Astrocyte of the spinal cord (primary cell): ENCODE measurements at regions not wholly inside any gene's neighbourhood (a gene's known extent, or its start where the extent isn't known, plus 50 kb on each side); places are given as distances from the start of the nearest gene placed in this dataset.

Source experiments
- DNase-seq: peaks from one replicate; pipeline ENCODE4 v3.0.0; 2011; ENCODE audit warnings: low read depth, low spot score
- H3K4me3 ChIP-seq: 2 replicates; pipeline ENCODE4 v1.5.1; 2011; ENCODE audit warnings: low read depth, mild to moderate bottlenecking, low read length, moderate library complexity
- CTCF ChIP-seq: IDR thresholded peaks from 2 replicates; pipeline ENCODE4 v1.5.1; 2012; ENCODE audit warnings: low read depth, mild to moderate bottlenecking, low read length, inconsistent platforms
- in situ Hi-C: cut with HindIII; loops from 2 replicates; pipeline ENCODE4 v1.10.0; 2017; ENCODE audit warnings: low sequenced_read_pairs

- no peak overlapping the region for H3K4me3 ChIP-seq
- no peak for DNase-seq
- in situ Hi-C loops: no loop called here
- TF ChIP-seq CTCF: no peak
Measured at GRCh38 chr4:11118513-11118912, 310.2 kb downstream of the HS3ST1 start.

- no peak for DNase-seq
- H3K4me3 ChIP-seq: no peak overlapping the region
- TF ChIP-seq CTCF: no peak
- in situ Hi-C loops: no loop called here
Measured at GRCh38 chr4:11116940-11117339, 311.8 kb downstream of the HS3ST1 start.

GRCh38 chr4:11111876-11112275 is 316.8 kb downstream of the HS3ST1 start:
- DNase-seq: no peak
- in situ Hi-C loops: no loop called here
- no peak overlapping the region for H3K4me3 ChIP-seq
- TF ChIP-seq CTCF: no peak

- in situ Hi-C loops: no loop called here
- DNase-seq: no peak
- no peak overlapping the region for H3K4me3 ChIP-seq
- no peak for TF ChIP-seq CTCF
Measured at GRCh38 chr4:11111370-11111769, 317.3 kb downstream of the HS3ST1 start.

GRCh38 chr4:11106759-11107158 is 321.9 kb downstream of the HS3ST1 start:
- no peak for TF ChIP-seq CTCF
- H3K4me3 ChIP-seq: no peak overlapping the region
- in situ Hi-C loops: no loop called here
- no peak for DNase-seq

GRCh38 chr4:11106190-11106589 is 322.5 kb downstream of the HS3ST1 start:
- no peak for TF ChIP-seq CTCF
- DNase-seq: peak; percentile 72
- H3K4me3 ChIP-seq: no peak overlapping the region
- in situ Hi-C loops: no loop called here

- peak; percentile 1 for DNase-seq
- TF ChIP-seq CTCF: no peak
- in situ Hi-C loops: no loop called here
Measured at GRCh38 chr4:11105715-11106114, 323.0 kb downstream of the HS3ST1 start.

More at GRCh38 chr4:11105715-11106114, 323.0 kb downstream of the HS3ST1 start:
- H3K4me3 ChIP-seq: no peak overlapping the region
